HG02759 (cell line): ENCODE measurements at regions not wholly inside any gene's neighbourhood (a gene's known extent, or its start where the extent isn't known, plus 50 kb on each side); places are given as distances from the start of the nearest gene placed in this dataset.
A peak's percentile ranks its signal among the peaks of the same experiment; 100 is the strongest.
"Not testable (repeated sequence)": the region's sequence is repeated elsewhere in the genome, so short reads cannot be mapped to it uniquely, and the experiment has no call there.

ENCODE experiments used
- ATAC-seq: cut with Tn5 transposase; IDR thresholded peaks from one replicate; pipeline ENCODE4 v1.9.1; 2021; ENCODE audit warnings: mild to moderate bottlenecking, moderate library complexity; ENCODE audit not compliant: unreplicated experiment

GRCh38 chr3:25844891-25845290, 55.0 kb downstream of the OXSM start:
- no peak for ATAC-seq

- no peak for ATAC-seq
Observed at GRCh38 chr3:25846282-25846681, 56.4 kb downstream of the OXSM start.

- no peak for ATAC-seq
Observed at GRCh38 chr3:25849091-25849490, 59.2 kb downstream of the OXSM start.

- no peak for ATAC-seq
Observed at GRCh38 chr3:25849641-25850385, 59.9 kb downstream of the OXSM start.

- not testable (repeated sequence) for ATAC-seq
Observed at GRCh38 chr3:25851693-25852259, 61.9 kb downstream of the OXSM start.

- ATAC-seq: no peak
Observed at GRCh38 chr3:25854214-25854613, 64.3 kb downstream of the OXSM start.

- ATAC-seq: no peak
Observed at GRCh38 chr3:25854635-25855034, 64.7 kb downstream of the OXSM start.

- ATAC-seq: no peak
Observed at GRCh38 chr3:25855266-25855784, 65.4 kb downstream of the OXSM start.

GRCh38 chr3:25856902-25857518, 67.1 kb downstream of the OXSM start:
- ATAC-seq: peak; percentile 94

- ATAC-seq: no peak
Observed at GRCh38 chr3:25861566-25861965, 71.7 kb downstream of the OXSM start.

GRCh38 chr3:25863011-25863415, 73.1 kb downstream of the OXSM start:
- ATAC-seq: no peak

GRCh38 chr3:25863416-25863959, 73.6 kb downstream of the OXSM start:
- ATAC-seq: no peak

GRCh38 chr3:25870452-25870851, 80.6 kb downstream of the OXSM start:
- no peak for ATAC-seq

GRCh38 chr3:25872200-25872877, 82.4 kb downstream of the OXSM start:
- no peak for ATAC-seq

- ATAC-seq: no peak
Observed at GRCh38 chr3:25883492-25883891, 93.6 kb downstream of the OXSM start.

- ATAC-seq: no peak
Observed at GRCh38 chr3:25884981-25885380, 95.1 kb downstream of the OXSM start.

GRCh38 chr3:25885544-25885943, 95.7 kb downstream of the OXSM start:
- ATAC-seq: no peak

GRCh38 chr3:25887907-25888306, 98.0 kb downstream of the OXSM start:
- no peak for ATAC-seq

GRCh38 chr3:25888892-25889524, 99.1 kb downstream of the OXSM start:
- no peak for ATAC-seq

GRCh38 chr3:25889525-25889917, 99.6 kb downstream of the OXSM start:
- ATAC-seq: no peak

GRCh38 chr3:25894101-25894500, 104.2 kb downstream of the OXSM start:
- no peak for ATAC-seq
